Thymus (tissue), 11 donors: ENCODE measurements at regions not wholly inside any gene's neighbourhood (a gene's known extent, or its start where the extent isn't known, plus 50 kb on each side); places are given as distances from the start of the nearest gene placed in this dataset.
"Not testable (repeated sequence)": the region's sequence is repeated elsewhere in the genome, so short reads cannot be mapped to it uniquely, and the experiment has no call there.

Experiments
- DNase-seq, 9 donors: peaks; one replicate each; pipeline ENCODE4 v3.0.0-alpha.2; 2013; ENCODE audit warnings: low spot score in 9 of 9, low read depth in 6 of 9, missing footprints in 1 of 9
- H3K27ac ChIP-seq, 2 donors: one replicate each; pipeline ENCODE4 v1.5.1; 2013; ENCODE audit warnings: control low read depth in 1 of 2, low read depth in 1 of 2, low read length in 1 of 2, mild to moderate bottlenecking in 1 of 2, moderate library complexity in 1 of 2
- H3K27me3 ChIP-seq, 2 donors: one replicate each; pipeline ENCODE4 v1.5.1; 2013; ENCODE audit warnings: low read length in 1 of 2; ENCODE audit not compliant: control insufficient read depth in 2 of 2, insufficient read depth in 1 of 2
- H3K36me3 ChIP-seq, 2 donors: one replicate each; pipeline ENCODE4 v1.5.1; 2013; ENCODE audit warnings: low read length in 1 of 2, mild to moderate bottlenecking in 1 of 2, moderate library complexity in 1 of 2; ENCODE audit not compliant: control insufficient read depth in 2 of 2, insufficient read depth in 2 of 2
- H3K4me1 ChIP-seq, 2 donors: one replicate each; pipeline ENCODE4 v1.5.1; 2013; ENCODE audit warnings: low read length in 2 of 2; ENCODE audit not compliant: control insufficient read depth in 2 of 2, insufficient read depth in 2 of 2
- H3K4me3 ChIP-seq, 2 donors: one replicate each; pipeline ENCODE4 v1.5.1; 2013; ENCODE audit warnings: low read length in 2 of 2, control low read depth in 1 of 2, mild to moderate bottlenecking in 1 of 2
- H3K9me3 ChIP-seq, 2 donors: one replicate each; pipeline ENCODE4 v1.5.1; 2013; ENCODE audit warnings: low read length in 1 of 2, mild to moderate bottlenecking in 1 of 2; ENCODE audit not compliant: control insufficient read depth in 2 of 2, insufficient read depth in 1 of 2
- WGBS: extraction: QIAGEN DNeasy Blood & Tissue Kit; methylation state at CpG from one replicate; pipeline ENCODE4 v1.1.7; 2013; 5-methylcytosine and 5-hydroxymethylcytosine counted together
- donor health status: healthy.

- Histone ChIP-seq H3K36me3 (no peaks in the 10 kb centered on the region), H3K9me3 (no peaks in the 10 kb centered on the region), H3K4me3 (no peak overlapping the region), H3K27ac (no peak overlapping the region), H3K27me3 (no peaks in the 10 kb centered on the region), H3K4me1 (no peaks in the 10 kb centered on the region)
- no peak for DNase-seq
- 76% methylated on average over 1 of the region's 1 CpG for WGBS
Observed at GRCh38 chr1:37184789-37185188, 150.5 kb upstream of the GRIK3 start.

DNA sequence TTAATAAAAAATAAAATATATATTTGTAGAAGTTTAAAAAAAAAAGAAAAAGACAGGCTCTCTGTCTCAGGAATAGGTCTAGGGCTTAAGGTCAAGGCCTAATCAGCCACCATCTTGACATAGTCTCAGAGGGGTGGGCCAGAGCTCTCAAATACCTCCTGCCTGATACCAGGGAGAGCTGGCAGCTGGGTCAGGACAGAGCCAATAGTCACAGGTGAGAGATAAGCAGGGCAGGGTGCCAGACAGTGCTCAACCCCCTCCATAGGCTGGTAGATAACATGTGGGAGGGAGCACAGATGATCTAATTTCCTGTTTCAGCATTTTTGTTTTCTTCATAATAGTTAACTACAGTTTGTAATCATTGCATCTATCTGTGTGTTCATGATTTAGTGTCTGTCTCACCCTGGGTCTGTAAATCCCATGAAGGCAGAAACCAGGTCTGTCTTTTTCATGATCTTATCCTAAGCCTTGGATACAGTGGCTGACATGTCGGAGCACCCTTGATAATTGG is 152.0 kb upstream of the GRIK3 start:
- 91% methylated on average over 1 of the region's 1 CpG for WGBS
- no peaks in the 10 kb centered on the region for H3K9me3 ChIP-seq
- H3K27ac ChIP-seq, result no peak overlapping the region

GRCh38 chr1:37189111-37189510 is 154.8 kb upstream of the GRIK3 start:
- H3K27ac ChIP-seq, result no peak overlapping the region
- no peaks in the 10 kb centered on the region for H3K9me3 ChIP-seq
- no peak overlapping the region for H3K4me3 ChIP-seq
- WGBS, result 23% methylated on average over 3 of the region's 3 CpGs
- no peak for DNase-seq
- no peaks in the 10 kb centered on the region for H3K27me3 ChIP-seq
- no peaks in the 10 kb centered on the region for H3K4me1 ChIP-seq
- no peaks in the 10 kb centered on the region for H3K36me3 ChIP-seq

More for the DNA sequence above, 152.0 kb upstream of the GRIK3 start:
- no peaks in the 10 kb centered on the region for H3K4me1 ChIP-seq
- no peak for DNase-seq
- no peaks in the 10 kb centered on the region for H3K27me3 ChIP-seq
- no peak overlapping the region for H3K4me3 ChIP-seq
- no peaks in the 10 kb centered on the region for H3K36me3 ChIP-seq

- no peak overlapping the region for H3K27ac ChIP-seq
- H3K4me3 ChIP-seq, result no peak overlapping the region
- H3K27me3 ChIP-seq, result no peaks in the 10 kb centered on the region
- no peaks in the 10 kb centered on the region for H3K36me3 ChIP-seq
- H3K4me1 ChIP-seq, result no peaks in the 10 kb centered on the region
- WGBS, result 79% methylated on average over 3 of the region's 3 CpGs
- no peaks in the 10 kb centered on the region for H3K9me3 ChIP-seq
- no peak for DNase-seq
Observed at GRCh38 chr1:37197411-37197810, 163.1 kb upstream of the GRIK3 start.

DNA sequence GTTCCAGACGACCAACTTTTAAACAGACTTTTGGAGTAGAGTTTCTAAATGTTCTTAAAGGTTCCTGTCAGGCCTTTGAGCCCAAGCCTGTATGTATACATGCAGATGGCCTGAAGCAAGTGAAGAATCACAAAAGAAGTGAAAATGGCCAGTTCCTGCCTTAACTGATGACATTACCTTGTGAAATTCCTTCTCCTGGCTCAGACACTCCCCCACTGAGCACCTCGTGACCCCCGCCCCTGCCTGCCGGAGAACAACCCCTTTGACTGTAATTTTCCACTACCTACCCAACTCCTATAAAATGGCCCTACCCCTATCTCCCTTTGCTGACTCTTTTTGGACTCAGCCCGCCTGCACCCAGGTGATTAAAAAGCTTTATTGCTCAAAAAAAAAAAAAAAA is 180.0 kb upstream of the GRIK3 start:
- 46% methylated on average over 5 of the region's 5 CpGs for WGBS

DNA sequence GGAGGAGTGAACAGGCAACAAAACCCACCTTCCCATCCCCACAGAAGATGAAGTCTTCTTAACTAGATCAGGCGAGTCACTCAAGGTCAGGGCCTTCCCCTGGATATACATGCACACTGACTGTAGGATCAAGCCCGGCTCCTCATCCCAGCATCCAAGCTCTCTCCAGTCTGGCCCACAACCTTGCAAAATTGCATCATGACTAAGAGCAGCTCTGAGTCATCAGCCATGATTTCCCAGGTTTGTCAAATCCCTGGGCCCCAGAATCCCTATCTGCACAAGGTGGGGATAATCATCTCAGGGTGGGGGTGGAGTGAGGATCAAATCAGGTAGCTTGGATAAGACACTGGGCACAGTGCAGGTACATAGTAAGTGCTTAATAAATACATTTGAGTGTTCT is 199.3 kb upstream of the GRIK3 start:
- H3K9me3 ChIP-seq, result no peaks in the 10 kb centered on the region
- no peaks in the 10 kb centered on the region for H3K27me3 ChIP-seq
- WGBS, result 96% methylated on average over 2 of the region's 2 CpGs
- H3K4me3 ChIP-seq, result no peak overlapping the region
- H3K27ac ChIP-seq, result no peak overlapping the region
- no peaks in the 10 kb centered on the region for H3K4me1 ChIP-seq
- H3K36me3 ChIP-seq, result no peaks in the 10 kb centered on the region
- DNase-seq, result no peak

More for the DNA sequence above, 180.0 kb upstream of the GRIK3 start:
- not testable (repeated sequence) for DNase-seq, H3K4me1 ChIP-seq, H3K27me3 ChIP-seq, H3K27ac ChIP-seq, H3K36me3 ChIP-seq, H3K9me3 ChIP-seq, H3K4me3 ChIP-seq

DNA sequence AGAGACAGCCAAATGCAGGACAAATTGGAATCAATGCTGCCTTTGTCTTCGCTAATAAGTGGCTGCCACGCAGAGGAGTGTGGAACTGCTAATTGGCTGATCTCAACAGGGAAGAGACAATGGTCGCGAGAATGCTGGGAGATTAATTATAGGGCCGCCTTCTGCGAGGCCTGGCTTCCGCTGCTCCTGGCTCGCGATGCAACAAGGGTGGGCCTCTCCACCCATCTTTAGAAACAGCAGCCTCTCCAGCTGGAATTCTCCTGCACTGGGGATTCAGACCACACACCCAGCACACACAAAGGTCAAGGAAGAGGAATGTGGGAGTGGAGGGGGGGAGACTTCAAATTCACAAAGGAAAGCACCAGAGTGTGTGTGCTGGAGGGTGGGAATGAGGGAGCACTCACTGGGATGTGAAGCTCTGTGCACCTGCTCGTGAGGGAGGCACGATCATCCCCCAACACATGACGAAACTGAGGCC is 200.7 kb upstream of the GRIK3 start:
- H3K36me3 ChIP-seq, result no peaks in the 10 kb centered on the region
- no peaks in the 10 kb centered on the region for H3K27me3 ChIP-seq
- H3K9me3 ChIP-seq, result no peaks in the 10 kb centered on the region
- H3K27ac ChIP-seq, result no peak overlapping the region
- no peak for DNase-seq
- 39% methylated on average over 12 of the region's 12 CpGs for WGBS
- H3K4me1 ChIP-seq, result no peaks in the 10 kb centered on the region
- no peak overlapping the region for H3K4me3 ChIP-seq

- H3K27me3 ChIP-seq, result peaks cover 0 to 2% of the 10 kb centered on the region in 2 donors
- no peak overlapping the region for H3K27ac ChIP-seq
- no peaks in the 10 kb centered on the region for H3K36me3 ChIP-seq
- H3K4me3 ChIP-seq, result no peak overlapping the region
- no peak for DNase-seq
- H3K9me3 ChIP-seq, result no peaks in the 10 kb centered on the region
- H3K4me1 ChIP-seq, result no peaks in the 10 kb centered on the region
- WGBS, result 71% methylated on average over 2 of the region's 2 CpGs
Observed at GRCh38 chr1:37237948-37238347, 203.6 kb upstream of the GRIK3 start.

DNA sequence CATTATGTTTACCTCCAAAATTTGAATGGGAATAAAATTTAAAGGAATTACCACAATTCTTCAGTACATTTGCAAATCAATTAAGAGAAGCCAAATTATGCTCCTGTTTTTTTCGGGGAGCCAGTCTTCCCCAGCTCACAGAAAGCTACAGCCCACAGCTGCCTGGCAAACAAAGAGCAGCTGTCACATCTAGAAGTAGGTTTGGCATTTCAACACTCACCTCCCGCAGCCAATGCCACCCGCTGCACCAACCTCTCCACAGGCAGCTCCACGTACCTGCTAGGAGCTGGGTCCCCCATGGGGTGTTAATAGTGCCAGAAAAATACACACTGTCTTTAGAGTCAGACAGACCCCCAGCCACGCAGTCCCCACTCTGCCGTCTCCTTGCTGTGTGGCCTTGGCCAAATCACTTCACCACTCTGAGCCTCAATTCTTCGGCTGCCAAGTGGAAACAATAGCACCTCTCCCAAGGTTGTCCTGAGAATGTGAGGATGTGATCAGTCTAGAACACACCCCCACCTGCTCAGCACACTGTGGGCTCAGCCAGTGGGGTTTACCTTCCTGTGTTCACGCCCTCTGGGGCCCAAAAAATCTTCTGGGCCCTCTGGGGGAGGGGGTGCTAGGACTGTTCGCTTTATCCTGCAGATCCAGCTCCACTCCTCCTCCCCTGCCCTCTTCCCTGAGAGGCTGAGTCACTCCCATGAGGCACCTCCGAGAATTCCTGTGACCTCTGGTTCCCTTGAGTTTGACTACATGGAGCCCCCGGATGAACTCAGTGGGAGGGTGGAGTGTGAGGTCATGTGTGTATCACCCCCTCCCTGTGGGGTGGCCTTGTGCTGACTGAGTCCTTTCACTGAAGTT is 204.3 kb upstream of the GRIK3 start:
- H3K27me3 ChIP-seq, result peaks cover 0 to 2% of the 10 kb centered on the region in 2 donors
- no peaks in the 10 kb centered on the region for H3K4me1 ChIP-seq
- no peaks in the 10 kb centered on the region for H3K36me3 ChIP-seq
- no peak overlapping the region for H3K4me3 ChIP-seq
- no peak for DNase-seq
- no peaks in the 10 kb centered on the region for H3K9me3 ChIP-seq
- WGBS, result 72% methylated on average over 11 of the region's 11 CpGs
- no peak overlapping the region for H3K27ac ChIP-seq
